HFFc6 (cell line): ENCODE measurements at regions not wholly inside any gene's neighbourhood (a gene's known extent, or its start where the extent isn't known, plus 50 kb on each side); places are given as distances from the start of the nearest gene placed in this dataset.
"Not testable (repeated sequence)": the region's sequence is repeated elsewhere in the genome, so short reads cannot be mapped to it uniquely, and the experiment has no call there.

ENCODE experiments used
- DNase-seq: peaks from one replicate; pipeline ENCODE4 v3.0.0-alpha.2; 2018
- H3K27ac Mint-ChIP-seq: 2 replicates; pipeline ENCODE4 v1.8.0; 2020; ENCODE audit warnings: mild to moderate bottlenecking, mixed read lengths
- H3K27me3 Mint-ChIP-seq: 2 replicates; pipeline ENCODE4 v1.8.0; 2021; ENCODE audit warnings: mild to moderate bottlenecking, moderate library complexity, mixed read lengths; ENCODE audit not compliant: insufficient read depth
- H3K36me3 Mint-ChIP-seq: 2 replicates; pipeline ENCODE4 v1.8.0; 2021; ENCODE audit warnings: low read depth, mixed read lengths
- H3K4me1 Mint-ChIP-seq: 2 replicates; pipeline ENCODE4 v1.8.0; 2020; ENCODE audit warnings: low read depth, mixed read lengths
- H3K4me3 Mint-ChIP-seq: 2 replicates; pipeline ENCODE4 v1.8.0; 2020; ENCODE audit warnings: mild to moderate bottlenecking, moderate library complexity, mixed read lengths
- H3K9me3 Mint-ChIP-seq: 2 replicates; pipeline ENCODE4 v1.8.0; 2020; ENCODE audit warnings: mild to moderate bottlenecking, mixed read lengths
- TF ChIP-seq, protein P1 (sequence below): fragments of 200-600 bp; sonication (generic); IDR thresholded peaks from 2 replicates; pipeline ENCODE4 v1.5.0; 2021; ENCODE audit warnings: antibody characterized with exemption, mild to moderate bottlenecking

DNA sequence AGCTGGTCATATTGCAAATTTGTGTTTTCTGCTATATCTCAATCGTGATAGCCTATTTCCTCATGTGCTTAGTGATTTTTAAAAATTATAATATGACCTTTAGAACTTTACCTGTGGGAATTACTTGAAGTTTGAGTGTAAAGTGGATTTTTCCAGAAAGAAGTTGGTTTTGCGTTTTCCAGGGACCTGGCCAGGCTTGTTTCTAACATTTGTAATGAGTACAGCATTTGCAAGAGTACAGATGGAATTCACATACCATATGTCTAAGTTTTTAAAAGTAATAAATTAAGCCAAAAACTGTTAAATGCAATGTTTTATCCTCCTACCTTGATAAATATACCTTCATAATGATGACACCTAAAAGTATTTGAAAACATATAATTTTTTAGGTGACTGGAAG lies 443.2 kb downstream of the REEP3 start:
- TF ChIP-seq, protein P1, sequence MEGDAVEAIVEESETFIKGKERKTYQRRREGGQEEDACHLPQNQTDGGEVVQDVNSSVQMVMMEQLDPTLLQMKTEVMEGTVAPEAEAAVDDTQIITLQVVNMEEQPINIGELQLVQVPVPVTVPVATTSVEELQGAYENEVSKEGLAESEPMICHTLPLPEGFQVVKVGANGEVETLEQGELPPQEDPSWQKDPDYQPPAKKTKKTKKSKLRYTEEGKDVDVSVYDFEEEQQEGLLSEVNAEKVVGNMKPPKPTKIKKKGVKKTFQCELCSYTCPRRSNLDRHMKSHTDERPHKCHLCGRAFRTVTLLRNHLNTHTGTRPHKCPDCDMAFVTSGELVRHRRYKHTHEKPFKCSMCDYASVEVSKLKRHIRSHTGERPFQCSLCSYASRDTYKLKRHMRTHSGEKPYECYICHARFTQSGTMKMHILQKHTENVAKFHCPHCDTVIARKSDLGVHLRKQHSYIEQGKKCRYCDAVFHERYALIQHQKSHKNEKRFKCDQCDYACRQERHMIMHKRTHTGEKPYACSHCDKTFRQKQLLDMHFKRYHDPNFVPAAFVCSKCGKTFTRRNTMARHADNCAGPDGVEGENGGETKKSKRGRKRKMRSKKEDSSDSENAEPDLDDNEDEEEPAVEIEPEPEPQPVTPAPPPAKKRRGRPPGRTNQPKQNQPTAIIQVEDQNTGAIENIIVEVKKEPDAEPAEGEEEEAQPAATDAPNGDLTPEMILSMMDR = no peak
- H3K36me3 Mint-ChIP-seq = no peaks in the 10 kb centered on the region
- H3K27me3 Mint-ChIP-seq = no peaks in the 10 kb centered on the region
- DNase-seq = no peak
- no peaks in the 10 kb centered on the region for H3K4me1 Mint-ChIP-seq
- H3K4me3 Mint-ChIP-seq = no peak overlapping the region
- no peak overlapping the region for H3K27ac Mint-ChIP-seq
- H3K9me3 Mint-ChIP-seq = peaks cover 45% of the 10 kb centered on the region

DNA sequence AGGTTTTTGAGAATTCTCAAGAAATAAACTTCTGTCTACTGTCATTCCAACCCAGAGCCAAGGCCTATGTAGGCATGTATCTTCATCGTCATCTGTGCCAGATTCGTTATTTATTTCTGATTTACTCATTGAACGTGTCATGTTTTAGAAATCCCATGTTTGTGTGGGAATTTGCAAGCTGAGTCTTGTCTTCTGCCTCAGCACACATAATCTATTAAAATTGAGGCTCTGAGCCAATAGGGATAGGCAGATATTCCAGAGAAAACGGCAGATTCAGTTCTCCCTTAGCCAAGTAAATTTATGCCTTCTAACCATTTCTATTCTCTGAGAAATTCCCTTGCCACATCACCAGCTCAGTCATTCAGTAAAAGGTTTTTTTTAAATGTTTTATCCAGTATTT lies 444.6 kb downstream of the REEP3 start:
- Mint-ChIP-seq H3K36me3 (no peaks in the 10 kb centered on the region), H3K27ac (no peak overlapping the region), H3K9me3 (peaks cover 43% of the 10 kb centered on the region), H3K4me3 (no peak overlapping the region), H3K4me1 (no peaks in the 10 kb centered on the region), H3K27me3 (no peaks in the 10 kb centered on the region)
- TF ChIP-seq, protein P1 = no peak
- DNase-seq = no peak

DNA sequence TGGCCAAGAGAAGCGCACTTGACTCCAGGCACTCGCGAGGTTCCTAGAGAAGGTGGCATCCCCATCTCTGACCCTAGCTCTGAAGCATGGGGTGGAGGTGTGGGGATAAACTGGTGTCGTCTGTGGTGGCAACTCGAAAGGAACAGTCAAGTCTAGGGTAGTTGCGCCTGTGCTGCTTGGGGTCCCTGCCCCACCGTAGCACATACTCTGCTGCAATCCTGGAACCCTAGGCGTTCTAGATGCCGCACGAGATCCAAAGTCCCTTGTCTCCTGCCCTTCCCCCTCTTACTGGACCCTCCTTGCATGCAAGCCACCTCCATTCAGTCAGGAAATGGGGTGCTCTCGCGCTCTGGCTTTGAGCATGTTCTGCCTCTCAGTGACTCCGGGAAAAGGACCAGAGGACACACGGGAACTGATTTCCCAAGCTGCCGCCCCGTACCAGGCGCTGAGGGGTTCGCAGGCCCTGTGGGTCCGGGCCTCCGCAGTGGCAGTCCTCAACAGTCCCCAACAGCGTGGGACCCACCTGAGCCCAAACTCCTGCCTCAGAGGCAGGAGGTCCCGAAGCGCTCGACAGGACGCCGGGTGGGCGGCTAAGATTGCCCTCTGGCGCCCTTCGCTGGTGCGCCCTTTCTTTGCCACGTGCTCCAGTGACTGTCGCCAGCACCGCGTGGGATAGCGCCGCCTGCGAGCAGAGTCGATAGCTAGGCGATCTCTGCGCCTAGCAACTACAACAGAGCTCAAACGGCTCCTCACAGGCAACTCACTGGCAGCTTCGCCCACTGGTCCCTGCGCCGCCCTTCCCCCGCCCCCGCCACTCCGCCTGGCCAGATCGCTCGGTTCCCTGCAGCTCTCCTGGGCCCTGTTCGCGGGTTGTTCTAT lies 452.0 kb downstream of the REEP3 start:
- H3K36me3 Mint-ChIP-seq = no peaks in the 10 kb centered on the region
- TF ChIP-seq, protein P1 = no peak
- H3K4me3 Mint-ChIP-seq = no peak overlapping the region
- peaks cover 40% of the 10 kb centered on the region for H3K9me3 Mint-ChIP-seq
- no peaks in the 10 kb centered on the region for H3K4me1 Mint-ChIP-seq
- peaks cover 1% of the 10 kb centered on the region; the same call in 1 of the 2 replicates for H3K27me3 Mint-ChIP-seq
- H3K27ac Mint-ChIP-seq = no peak overlapping the region
- DNase-seq = no peak

- H3K4me1 Mint-ChIP-seq = no peaks in the 10 kb centered on the region
- TF ChIP-seq, protein P1 = peak; percentile 62
- no peak overlapping the region for H3K4me3 Mint-ChIP-seq
- no peaks in the 10 kb centered on the region for H3K36me3 Mint-ChIP-seq
- DNase-seq = no peak
- peaks cover 1% of the 10 kb centered on the region; the same call in 1 of the 2 replicates for H3K27me3 Mint-ChIP-seq
- peaks cover 32% of the 10 kb centered on the region for H3K9me3 Mint-ChIP-seq
- no peak overlapping the region for H3K27ac Mint-ChIP-seq
These were observed 455.3 kb downstream of the REEP3 start for GRCh38 chr10:63976538-63976937.

- Mint-ChIP-seq H3K4me3 (no peak overlapping the region), H3K9me3 (peaks cover 39% of the 10 kb centered on the region), H3K4me1 (no peaks in the 10 kb centered on the region), H3K36me3 (no peaks in the 10 kb centered on the region), H3K27ac (no peak overlapping the region), H3K27me3 (peaks cover 1% of the 10 kb centered on the region; the same call in 1 of the 2 replicates)
- peak; percentile 7 for DNase-seq
- TF ChIP-seq, protein P1 = peak; percentile 64
These were observed 456.2 kb downstream of the REEP3 start for GRCh38 chr10:63977329-63977923.

GRCh38 chr10:63980870-63981269 lies 459.7 kb downstream of the REEP3 start:
- not testable (repeated sequence) for H3K27me3 Mint-ChIP-seq, H3K4me3 Mint-ChIP-seq, H3K27ac Mint-ChIP-seq, H3K4me1 Mint-ChIP-seq, DNase-seq, H3K36me3 Mint-ChIP-seq
- peaks cover 39% of the 10 kb centered on the region for H3K9me3 Mint-ChIP-seq

GRCh38 chr10:63984061-63984460 lies 462.9 kb downstream of the REEP3 start:
- H3K27me3 Mint-ChIP-seq, H3K4me1 Mint-ChIP-seq: not testable (repeated sequence)

More at GRCh38 chr10:63984061-63984460, 462.9 kb downstream of the REEP3 start:
- DNase-seq, H3K4me3 Mint-ChIP-seq, H3K27ac Mint-ChIP-seq, H3K36me3 Mint-ChIP-seq: not testable (repeated sequence)
- H3K9me3 Mint-ChIP-seq = peaks cover 52% of the 10 kb centered on the region
